ENCODE measurements at regions not wholly inside any gene's neighbourhood (a gene's known extent, or its start where the extent isn't known, plus 50 kb on each side); places are given as distances from the start of the nearest gene placed in this dataset.

DNA sequence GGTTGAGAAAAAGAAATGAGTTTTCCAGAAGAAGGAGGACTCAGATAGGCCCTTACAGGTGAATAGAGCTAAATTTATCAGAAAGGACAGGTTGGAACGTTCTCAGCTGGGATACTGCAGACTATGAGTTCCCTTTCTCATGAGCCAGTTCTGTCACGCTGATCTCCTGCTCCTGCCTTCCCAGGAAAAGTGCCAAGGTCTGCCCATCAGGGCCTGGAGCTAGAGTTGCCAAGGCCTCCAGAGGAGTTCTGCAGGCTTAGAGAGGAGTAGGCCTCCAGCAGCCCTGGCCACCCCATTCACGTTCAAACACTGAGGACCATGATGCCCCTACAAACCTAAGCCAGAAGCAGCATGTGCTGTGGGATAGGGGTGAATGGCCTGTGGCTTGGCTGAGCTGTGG, 126.8 kb upstream of the TNR start:
- TF ChIP-seq, protein P1, sequence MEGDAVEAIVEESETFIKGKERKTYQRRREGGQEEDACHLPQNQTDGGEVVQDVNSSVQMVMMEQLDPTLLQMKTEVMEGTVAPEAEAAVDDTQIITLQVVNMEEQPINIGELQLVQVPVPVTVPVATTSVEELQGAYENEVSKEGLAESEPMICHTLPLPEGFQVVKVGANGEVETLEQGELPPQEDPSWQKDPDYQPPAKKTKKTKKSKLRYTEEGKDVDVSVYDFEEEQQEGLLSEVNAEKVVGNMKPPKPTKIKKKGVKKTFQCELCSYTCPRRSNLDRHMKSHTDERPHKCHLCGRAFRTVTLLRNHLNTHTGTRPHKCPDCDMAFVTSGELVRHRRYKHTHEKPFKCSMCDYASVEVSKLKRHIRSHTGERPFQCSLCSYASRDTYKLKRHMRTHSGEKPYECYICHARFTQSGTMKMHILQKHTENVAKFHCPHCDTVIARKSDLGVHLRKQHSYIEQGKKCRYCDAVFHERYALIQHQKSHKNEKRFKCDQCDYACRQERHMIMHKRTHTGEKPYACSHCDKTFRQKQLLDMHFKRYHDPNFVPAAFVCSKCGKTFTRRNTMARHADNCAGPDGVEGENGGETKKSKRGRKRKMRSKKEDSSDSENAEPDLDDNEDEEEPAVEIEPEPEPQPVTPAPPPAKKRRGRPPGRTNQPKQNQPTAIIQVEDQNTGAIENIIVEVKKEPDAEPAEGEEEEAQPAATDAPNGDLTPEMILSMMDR (IDR thresholded peaks at IDR 0.05): no peak
- no peak for TF ChIP-seq POLR2A (IDR thresholded peaks at IDR 0.05)
